Type B pancreatic cell (in vitro differentiated cells): ENCODE measurements at regions not wholly inside any gene's neighbourhood (a gene's known extent, or its start where the extent isn't known, plus 50 kb on each side); places are given as distances from the start of the nearest gene placed in this dataset.

Experiments
- DNase-seq: peaks from one replicate; pipeline ENCODE4 v3.0.0; 2021; ENCODE audit warnings: mixed read lengths; ENCODE audit not compliant: unreplicated experiment; ENCODE audit errors: extremely low spot score
- H3K27ac Mint-ChIP-seq: 2 replicates; pipeline ENCODE4 v1.8.0; 2021; ENCODE audit warnings: mild to moderate bottlenecking, mixed read lengths
- H3K27me3 Mint-ChIP-seq: 2 replicates; pipeline ENCODE4 v1.8.0; 2021; ENCODE audit warnings: mixed read lengths
- H3K36me3 Mint-ChIP-seq: 2 replicates; pipeline ENCODE4 v1.8.0; 2021; ENCODE audit warnings: mixed read lengths
- H3K4me1 Mint-ChIP-seq: one replicate; pipeline ENCODE4 v1.8.0; 2021; ENCODE audit warnings: mixed read lengths; ENCODE audit not compliant: unreplicated experiment
- H3K4me3 Mint-ChIP-seq: 2 replicates; pipeline ENCODE4 v1.8.0; 2021; ENCODE audit warnings: mild to moderate bottlenecking, mixed read lengths
- H3K9me3 Mint-ChIP-seq: 2 replicates; pipeline ENCODE4 v1.8.0; 2021; ENCODE audit warnings: mixed read lengths
- TF ChIP-seq, protein P1 (sequence below): fragments of 200-600 bp; sonication (generic); conservative IDR thresholded peaks from 2 replicates; pipeline ENCODE4 v1.5.0; 2021; ENCODE audit warnings: antibody characterized with exemption, mild to moderate bottlenecking

DNA sequence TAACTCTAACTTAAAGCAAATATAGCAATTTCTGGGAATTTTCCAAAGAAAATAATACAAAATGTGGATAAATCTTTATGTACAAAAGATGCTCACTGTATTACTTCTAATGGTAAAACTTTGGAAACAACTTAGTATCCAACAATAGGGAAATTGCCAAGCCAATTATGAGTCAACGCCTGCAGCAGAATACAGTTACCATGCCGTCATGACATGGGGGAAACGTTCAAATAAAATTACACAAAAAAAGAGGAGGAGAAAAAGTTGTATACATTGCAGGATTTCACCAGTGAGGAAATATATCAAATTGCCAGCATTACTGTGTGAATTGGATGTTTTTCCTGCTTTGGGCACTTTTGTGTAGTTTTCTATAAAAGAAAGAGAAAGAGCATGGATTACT is 469.6 kb downstream of the SOX9 start:
- TF ChIP-seq, protein P1, sequence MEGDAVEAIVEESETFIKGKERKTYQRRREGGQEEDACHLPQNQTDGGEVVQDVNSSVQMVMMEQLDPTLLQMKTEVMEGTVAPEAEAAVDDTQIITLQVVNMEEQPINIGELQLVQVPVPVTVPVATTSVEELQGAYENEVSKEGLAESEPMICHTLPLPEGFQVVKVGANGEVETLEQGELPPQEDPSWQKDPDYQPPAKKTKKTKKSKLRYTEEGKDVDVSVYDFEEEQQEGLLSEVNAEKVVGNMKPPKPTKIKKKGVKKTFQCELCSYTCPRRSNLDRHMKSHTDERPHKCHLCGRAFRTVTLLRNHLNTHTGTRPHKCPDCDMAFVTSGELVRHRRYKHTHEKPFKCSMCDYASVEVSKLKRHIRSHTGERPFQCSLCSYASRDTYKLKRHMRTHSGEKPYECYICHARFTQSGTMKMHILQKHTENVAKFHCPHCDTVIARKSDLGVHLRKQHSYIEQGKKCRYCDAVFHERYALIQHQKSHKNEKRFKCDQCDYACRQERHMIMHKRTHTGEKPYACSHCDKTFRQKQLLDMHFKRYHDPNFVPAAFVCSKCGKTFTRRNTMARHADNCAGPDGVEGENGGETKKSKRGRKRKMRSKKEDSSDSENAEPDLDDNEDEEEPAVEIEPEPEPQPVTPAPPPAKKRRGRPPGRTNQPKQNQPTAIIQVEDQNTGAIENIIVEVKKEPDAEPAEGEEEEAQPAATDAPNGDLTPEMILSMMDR: no peak
- Mint-ChIP-seq H3K4me3 (peak overlapping the region; percentile 89), H3K4me1 (peaks cover 32% of the 10 kb centered on the region), H3K27ac (peak overlapping the region; percentile 98), H3K36me3 (peaks cover 10% of the 10 kb centered on the region), H3K27me3 (peaks cover 15% of the 10 kb centered on the region), H3K9me3 (no peaks in the 10 kb centered on the region)
- no peak for DNase-seq

DNA sequence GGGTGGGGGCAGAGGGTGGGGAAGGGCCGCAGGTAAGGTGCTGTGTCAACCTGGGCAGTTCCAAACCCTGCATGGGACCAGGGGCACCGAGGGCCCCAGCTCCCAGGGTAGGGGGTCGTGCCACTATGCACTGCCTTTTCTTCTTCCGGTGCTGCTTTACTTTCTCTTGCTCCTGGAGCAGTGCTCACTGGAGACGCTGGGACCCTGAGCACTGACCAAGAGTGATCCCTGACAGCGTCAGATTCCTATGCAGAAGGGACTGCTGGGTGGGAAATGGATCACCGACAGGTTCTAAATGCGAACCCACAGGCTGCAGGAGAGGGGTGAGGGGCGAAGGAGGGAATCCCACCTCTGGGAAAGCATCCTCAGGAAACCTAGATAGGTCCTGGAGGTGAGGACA is 470.1 kb downstream of the SOX9 start:
- no peak for DNase-seq
- TF ChIP-seq, protein P1: no peak
- peaks cover 6% of the 10 kb centered on the region for H3K36me3 Mint-ChIP-seq
- peaks cover 15% of the 10 kb centered on the region for H3K27me3 Mint-ChIP-seq
- H3K9me3 Mint-ChIP-seq: no peaks in the 10 kb centered on the region
- H3K4me3 Mint-ChIP-seq: peak overlapping the region; percentile 89
- H3K4me1 Mint-ChIP-seq: peaks cover 32% of the 10 kb centered on the region
- H3K27ac Mint-ChIP-seq: peak overlapping the region; percentile 98

DNA sequence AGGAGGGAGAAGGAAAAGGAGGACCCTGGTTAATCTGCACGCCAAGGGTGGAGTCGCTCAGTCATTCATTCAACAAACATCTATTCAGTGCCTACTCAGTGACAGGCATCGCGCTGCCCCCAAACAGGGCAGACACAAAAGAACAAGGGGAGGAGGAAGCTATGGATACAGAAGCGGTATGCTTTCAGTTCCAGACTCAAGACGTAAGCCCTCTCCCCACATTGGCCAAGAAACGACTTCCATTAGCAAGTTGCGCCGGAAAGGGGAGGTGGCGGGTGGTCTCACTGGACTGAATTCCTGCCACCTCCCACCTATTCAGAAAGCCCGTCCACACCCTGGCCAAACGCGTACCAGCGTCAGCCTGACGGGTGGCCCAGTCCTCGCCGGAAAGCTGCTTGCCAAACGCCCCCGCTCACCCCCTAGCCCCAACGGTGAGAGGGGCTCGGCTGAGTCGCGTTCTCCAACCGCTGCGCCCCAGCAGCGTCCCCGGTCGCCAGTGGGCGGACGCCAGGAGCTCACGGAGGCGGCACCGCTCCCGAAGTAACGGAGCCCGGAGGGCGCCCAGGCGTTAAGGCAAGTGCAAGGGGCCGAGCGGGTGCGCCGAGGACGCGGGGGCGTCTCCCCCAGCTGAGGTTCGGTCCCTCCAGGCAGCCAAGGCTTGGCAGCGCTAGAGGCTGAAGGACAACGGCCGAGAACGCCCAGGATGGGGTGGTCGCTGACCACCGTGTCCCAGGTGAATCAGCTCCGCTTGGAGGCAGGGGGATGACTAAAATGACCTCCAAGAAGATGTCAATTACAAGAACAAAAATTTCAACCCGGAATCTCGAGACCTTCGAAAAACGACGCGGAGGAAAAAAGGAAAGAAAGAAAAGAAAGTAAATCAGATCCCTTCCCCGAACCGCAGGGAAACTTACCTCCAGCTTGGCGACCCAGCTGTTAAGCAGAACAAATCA is 470.7 kb downstream of the SOX9 start:
- H3K4me1 Mint-ChIP-seq: peaks cover 32% of the 10 kb centered on the region
- H3K36me3 Mint-ChIP-seq: peaks cover 6% of the 10 kb centered on the region
- H3K27me3 Mint-ChIP-seq: peaks cover 15% of the 10 kb centered on the region
- peak overlapping the region; percentile 98 for H3K27ac Mint-ChIP-seq
- H3K4me3 Mint-ChIP-seq: peak overlapping the region; percentile 89
- no peak for DNase-seq
- no peaks in the 10 kb centered on the region for H3K9me3 Mint-ChIP-seq
- TF ChIP-seq, protein P1: no peak

DNA sequence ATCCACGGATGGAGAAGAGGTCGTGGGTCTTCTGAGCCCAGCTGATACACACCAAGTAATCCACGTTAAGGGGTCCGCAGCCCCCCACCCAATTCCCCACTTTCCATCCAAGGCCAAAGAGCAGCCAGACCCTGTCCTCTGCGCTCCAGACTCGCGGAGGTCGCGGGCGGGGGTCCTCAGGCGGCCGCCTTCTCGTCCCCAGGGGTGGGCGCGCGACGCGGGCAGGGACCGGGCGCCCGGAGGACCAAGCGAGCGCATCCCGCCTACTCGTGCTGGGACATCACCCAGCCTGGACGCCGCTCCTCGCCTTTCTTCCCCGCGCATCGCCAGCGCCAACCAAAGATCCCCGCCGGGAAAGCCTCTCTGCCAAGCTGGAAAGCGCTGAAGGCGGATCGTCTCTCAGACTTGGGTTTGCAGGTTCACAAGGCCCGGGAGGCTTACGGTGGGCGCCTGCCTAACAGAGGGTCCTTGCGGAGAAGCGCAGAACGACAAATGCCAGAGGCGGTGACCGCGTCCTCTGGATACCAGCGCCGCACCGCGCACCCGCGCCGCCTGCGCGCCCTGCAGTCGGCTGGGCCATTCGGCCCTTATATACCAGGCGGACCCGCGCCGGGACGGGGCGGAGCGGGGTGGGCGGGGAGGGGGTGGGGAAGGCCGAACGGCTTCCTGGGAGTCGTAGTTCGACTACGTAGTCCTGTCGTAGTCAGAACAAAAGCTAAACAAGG is 471.6 kb downstream of the SOX9 start:
- H3K9me3 Mint-ChIP-seq: no peaks in the 10 kb centered on the region
- peak; percentile 92 for DNase-seq
- H3K36me3 Mint-ChIP-seq: no peaks in the 10 kb centered on the region
- H3K4me3 Mint-ChIP-seq: peak overlapping the region; percentile 89
- TF ChIP-seq, protein P1: no peak
- peak overlapping the region; percentile 94 for H3K27ac Mint-ChIP-seq
- peaks cover 15% of the 10 kb centered on the region for H3K27me3 Mint-ChIP-seq
- peaks cover 23% of the 10 kb centered on the region for H3K4me1 Mint-ChIP-seq

DNA sequence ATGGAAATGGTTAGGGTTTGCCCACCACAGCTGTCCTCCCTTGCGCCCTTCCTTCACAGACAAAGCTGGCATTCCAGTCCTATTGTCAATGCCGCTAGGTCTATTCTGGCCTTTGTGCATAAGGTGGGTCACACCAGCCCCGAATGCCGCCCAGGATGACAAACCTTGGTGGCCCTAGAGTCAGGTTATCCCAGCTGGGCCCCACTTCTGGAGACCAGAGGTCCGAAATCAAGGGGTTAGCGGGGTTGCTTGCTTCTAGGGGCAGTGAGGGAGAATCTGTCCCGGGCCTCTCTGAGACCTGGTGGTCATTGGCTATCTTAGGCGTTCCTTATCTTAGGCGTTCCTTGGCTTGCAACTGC is 472.1 kb downstream of the SOX9 start:
- Mint-ChIP-seq H3K36me3 (no peaks in the 10 kb centered on the region), H3K4me3 (peak overlapping the region; percentile 70), H3K4me1 (peaks cover 18% of the 10 kb centered on the region), H3K27me3 (peaks cover 15% of the 10 kb centered on the region), H3K9me3 (no peaks in the 10 kb centered on the region), H3K27ac (peak overlapping the region; percentile 51)
- TF ChIP-seq, protein P1: no peak
- no peak for DNase-seq
